Activated CD8-positive, alpha-beta memory T cell treated with anti-CD3 and anti-CD28 coated beads for 36 hours (primary cell): ENCODE measurements at regions not wholly inside any gene's neighbourhood (a gene's known extent, or its start where the extent isn't known, plus 50 kb on each side); places are given as distances from the start of the nearest gene placed in this dataset.
"Not testable (repeated sequence)": the region's sequence is repeated elsewhere in the genome, so short reads cannot be mapped to it uniquely, and the experiment has no call there.

Experiments used
- CTCF ChIA-PET: fragments of 350-600 bp; sonication (Branson Sonifier 250); formaldehyde crosslinking; loops from one replicate; lab custom pipeline; 2021; ENCODE audit warnings: antibody characterized with exemption; lab: Charles Lee
- POLR2A ChIA-PET: fragments of 350-600 bp; sonication (Branson Sonifier 250); formaldehyde crosslinking; loops from one replicate; lab custom pipeline; 2021; ENCODE audit warnings: antibody characterized with exemption; lab: Charles Lee

GRCh38 chr10:30744106-30744505 is 114.6 kb upstream of the LYZL2 start:
- ChIA-PET CTCF (no interaction called here), POLR2A (no interaction called here)

- ChIA-PET CTCF (no interaction called here), POLR2A (no interaction called here)
Measured at GRCh38 chr10:30743586-30743985, 114.0 kb upstream of the LYZL2 start.

GRCh38 chr10:30742471-30742870 is 112.9 kb upstream of the LYZL2 start:
- ChIA-PET CTCF (no interaction called here), POLR2A (no interaction called here)

GRCh38 chr10:30740774-30741173 is 111.2 kb upstream of the LYZL2 start:
- CTCF ChIA-PET = not testable (repeated sequence)
- POLR2A ChIA-PET = interaction anchor here (0.6 kb wide), 1 partner anchor 25 kb away, joined by 3 read pairs; no protein-coding TSS in a partner anchor

GRCh38 chr10:30738416-30738815 is 108.9 kb upstream of the LYZL2 start:
- ChIA-PET CTCF (interaction anchor here (0.7 kb wide), 1 partner anchor 381 kb away, joined by 3 read pairs; no protein-coding TSS in a partner anchor), POLR2A (no interaction called here)

GRCh38 chr10:30737931-30738391 is 108.4 kb upstream of the LYZL2 start:
- POLR2A ChIA-PET = no interaction called here
- CTCF ChIA-PET = interaction anchor here (1.7 kb wide), 1 partner anchor 50 kb away, joined by 7 read pairs; no protein-coding TSS in a partner anchor

GRCh38 chr10:30736685-30737232 is 107.2 kb upstream of the LYZL2 start:
- ChIA-PET CTCF (interaction anchor here (0.6 to 1.7 kb wide), 3 partner anchors 12 to 193 kb away, joined by 3 to 7 read pairs (median 3); no protein-coding TSS in a partner anchor), POLR2A (no interaction called here)

GRCh38 chr10:30734901-30735300 is 105.3 kb upstream of the LYZL2 start:
- CTCF ChIA-PET = interaction anchor here (0.9 kb wide), 1 partner anchor 8 kb away, joined by 4 read pairs; no protein-coding TSS in a partner anchor
- POLR2A ChIA-PET = no interaction called here

GRCh38 chr10:30732671-30733070 is 103.1 kb upstream of the LYZL2 start:
- POLR2A ChIA-PET = no interaction called here
- CTCF ChIA-PET = no interaction called here

GRCh38 chr10:30731963-30732362 is 102.4 kb upstream of the LYZL2 start:
- POLR2A ChIA-PET = no interaction called here
- CTCF ChIA-PET = interaction anchor here (1.2 kb wide), 1 partner anchor 20 kb away, joined by 4 read pairs; no protein-coding TSS in a partner anchor

- ChIA-PET CTCF (no interaction called here), POLR2A (no interaction called here)
Measured at GRCh38 chr10:30730306-30730705, 100.8 kb upstream of the LYZL2 start.

- POLR2A ChIA-PET = no interaction called here
- CTCF ChIA-PET = no interaction called here
Measured at GRCh38 chr10:30728766-30729165, 99.2 kb upstream of the LYZL2 start.

- CTCF ChIA-PET = no interaction called here
- POLR2A ChIA-PET = no interaction called here
Measured at GRCh38 chr10:30728127-30728526, 98.6 kb upstream of the LYZL2 start.

GRCh38 chr10:30727524-30727923 is 98.0 kb upstream of the LYZL2 start:
- CTCF ChIA-PET = interaction anchor here (0.9 kb wide), 1 partner anchor 8 kb away, joined by 4 read pairs; no protein-coding TSS in a partner anchor
- POLR2A ChIA-PET = no interaction called here

GRCh38 chr10:30726783-30727414 is 97.3 kb upstream of the LYZL2 start:
- CTCF ChIA-PET = interaction anchor here (0.9 to 1.4 kb wide), 2 partner anchors 8 to 25 kb away, joined by 4 read pairs; no protein-coding TSS in a partner anchor
- POLR2A ChIA-PET = not testable (repeated sequence)

GRCh38 chr10:30725661-30726060 is 96.1 kb upstream of the LYZL2 start:
- CTCF ChIA-PET = no interaction called here

GRCh38 chr10:30724296-30724695 is 94.7 kb upstream of the LYZL2 start:
- CTCF ChIA-PET = interaction anchor here (0.7 to 1.3 kb wide), 2 partner anchors 35 to 53 kb away, joined by 4 read pairs; no protein-coding TSS in a partner anchor
- POLR2A ChIA-PET = no interaction called here

More at GRCh38 chr10:30725661-30726060, 96.1 kb upstream of the LYZL2 start:
- POLR2A ChIA-PET = no interaction called here

GRCh38 chr10:30722956-30723620 is 93.5 kb upstream of the LYZL2 start:
- POLR2A ChIA-PET = no interaction called here
- CTCF ChIA-PET = interaction anchor here (0.7 to 1.3 kb wide), 3 partner anchors 34 to 61 kb away, joined by 3 to 4 read pairs (median 4); no protein-coding TSS in a partner anchor

GRCh38 chr10:30719832-30720231 is 90.3 kb upstream of the LYZL2 start:
- POLR2A ChIA-PET = no interaction called here
- CTCF ChIA-PET = interaction anchor here (1.0 to 2.6 kb wide), 4 partner anchors 11 to 80 kb away, joined by 3 to 13 read pairs (median 9); no protein-coding TSS in a partner anchor
